Naive thymus-derived CD4-positive, alpha-beta T cell (primary cell): ENCODE measurements at regions not wholly inside any gene's neighbourhood (a gene's known extent, or its start where the extent isn't known, plus 50 kb on each side); places are given as distances from the start of the nearest gene placed in this dataset.

Source experiments
- ATAC-seq: fragments of 150-1000 bp; cut with Tn5 transposase; 2 replicates; pipeline ENCODE4 v1.10.0; 2021; ENCODE audit warnings: mild to moderate bottlenecking, moderate library complexity
- CTCF ChIA-PET: fragments of 350-600 bp; sonication (Branson Sonifier 250); formaldehyde crosslinking; loops from one replicate; lab custom pipeline; 2021; ENCODE audit warnings: antibody characterized with exemption; lab: Charles Lee
- POLR2A ChIA-PET: fragments of 350-600 bp; sonication (Branson Sonifier 250); formaldehyde crosslinking; loops from one replicate; lab custom pipeline; 2021; ENCODE audit warnings: antibody characterized with exemption, inconsistent platforms; lab: Charles Lee
- DNase-seq, 9 donors: peaks; one replicate each; pipeline versions ENCODE4 v3.0.0 to v3.0.0-alpha.2; 2020 to 2022; ENCODE audit warnings: mixed read lengths in 1 of 9
- H3K27ac ChIP-seq: one replicate; pipeline ENCODE4 v1.7.0; 2013; ENCODE audit warnings: mild to moderate bottlenecking, low read depth, low read length, moderate library complexity
- H3K27me3 ChIP-seq, 2 donors: one replicate each; pipeline ENCODE4 v1.7.0; 2013; ENCODE audit warnings: low read length in 2 of 2, mild to moderate bottlenecking in 2 of 2, moderate library complexity in 2 of 2; ENCODE audit not compliant: control insufficient read depth in 2 of 2, insufficient read depth in 2 of 2
- H3K36me3 ChIP-seq, 3 experiments: 1 replicate in 2 of 3; 2 replicates in 1 of 3; pipeline ENCODE4 v1.7.0; 2013; ENCODE audit warnings: low read length in 3 of 3, mild to moderate bottlenecking in 3 of 3, moderate library complexity in 1 of 3; ENCODE audit not compliant: insufficient read depth in 3 of 3, control insufficient read depth in 2 of 3
- H3K4me1 ChIP-seq, 2 donors: one replicate each; pipeline ENCODE4 v1.7.0; 2013; ENCODE audit warnings: low read length in 2 of 2, mild to moderate bottlenecking in 2 of 2, moderate library complexity in 1 of 2; ENCODE audit not compliant: control insufficient read depth in 2 of 2, insufficient read depth in 2 of 2
- H3K4me3 ChIP-seq: 2 replicates; pipeline ENCODE4 v1.7.0; 2013; ENCODE audit warnings: mild to moderate bottlenecking, low read length
- H3K9me3 ChIP-seq, 3 experiments: 1 replicate in 2 of 3; 2 replicates in 1 of 3; pipeline ENCODE4 v1.7.0; 2013; ENCODE audit warnings: low read length in 3 of 3; ENCODE audit not compliant: control insufficient read depth in 2 of 3
- H3K27ac Mint-ChIP-seq, 9 donors: one replicate each; pipeline ENCODE4 v1.8.0; 2020 to 2022; ENCODE audit warnings: mixed read lengths in 9 of 9, mild to moderate bottlenecking in 8 of 9, moderate library complexity in 5 of 9, inconsistent platforms in 2 of 9
- H3K27me3 Mint-ChIP-seq, 5 donors: one replicate each; pipeline ENCODE4 v1.8.0; 2021 to 2022; ENCODE audit warnings: mixed read lengths in 5 of 5, mild to moderate bottlenecking in 1 of 5
- H3K36me3 Mint-ChIP-seq, 5 donors: one replicate each; pipeline ENCODE4 v1.8.0; 2020 to 2022; ENCODE audit warnings: mixed read lengths in 5 of 5, mild to moderate bottlenecking in 3 of 5, inconsistent platforms in 1 of 5
- H3K4me1 Mint-ChIP-seq, 7 donors: one replicate each; pipeline ENCODE4 v1.8.0; 2020 to 2022; ENCODE audit warnings: mixed read lengths in 7 of 7, mild to moderate bottlenecking in 3 of 7, inconsistent platforms in 1 of 7
- H3K4me3 Mint-ChIP-seq, 10 donors: one replicate each; pipeline ENCODE4 v1.8.0; 2020 to 2022; ENCODE audit warnings: mild to moderate bottlenecking in 10 of 10, mixed read lengths in 10 of 10, moderate library complexity in 6 of 10, inconsistent platforms in 2 of 10
- H3K9me3 Mint-ChIP-seq, 11 donors: one replicate each; pipeline ENCODE4 v1.8.0; 2020 to 2022; ENCODE audit warnings: mixed read lengths in 11 of 11, mild to moderate bottlenecking in 4 of 11, inconsistent platforms in 1 of 11, moderate library complexity in 1 of 11
- intact Hi-C, 2 donors: fragments of 100-400 bp; cut with micrococcal nuclease; formaldehyde crosslinking; loops; one replicate each; pipeline ENCODE4 v1.15.1; 2023

DNA sequence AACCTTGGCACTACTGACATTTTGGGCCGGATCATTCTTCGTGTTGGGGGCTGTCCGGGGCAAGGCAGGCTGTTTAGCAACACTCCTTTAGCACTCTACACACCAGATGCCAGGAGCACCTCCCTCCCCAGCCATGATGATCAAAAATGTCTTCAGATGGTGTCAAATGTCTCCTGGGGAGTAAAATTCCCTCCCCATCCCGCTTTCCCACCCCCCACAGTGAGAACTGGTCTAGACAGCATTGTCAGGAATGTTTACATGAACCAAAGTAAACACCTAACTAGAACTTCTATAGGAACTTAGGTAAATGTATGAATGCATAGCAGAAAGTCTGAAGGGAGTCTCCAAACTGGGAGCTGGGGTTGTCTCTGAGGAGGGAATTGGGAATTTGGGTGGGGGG lies 70.0 kb upstream of the TOP1 start:
- Mint-ChIP-seq H3K27me3 (peaks cover 0 to 5% (median 2%) of the 10 kb centered on the region in 5 donors), H3K4me3 (no peak overlapping the region), H3K4me1 (peaks cover 0 to 11% (median 9%) of the 10 kb centered on the region in 7 donors), H3K36me3 (peaks cover 0 to 5% (median 0%) of the 10 kb centered on the region in 5 donors), H3K27ac (no peak overlapping the region), H3K9me3 (peaks cover 0 to 3% (median 0%) of the 10 kb centered on the region in 11 donors)
- POLR2A ChIA-PET = no interaction called here
- Histone ChIP-seq H3K36me3 (no peaks in the 10 kb centered on the region), H3K4me1 (peaks cover 0 to 15% of the 10 kb centered on the region in 2 donors), H3K9me3 (no peaks in the 10 kb centered on the region), H3K27me3 (no peaks in the 10 kb centered on the region), H3K27ac (no peak overlapping the region), H3K4me3 (no peak overlapping the region)
- DNase-seq (no peak), ATAC-seq (no peak)
- CTCF ChIA-PET = no interaction called here
- intact Hi-C loops = no loop called here

DNA sequence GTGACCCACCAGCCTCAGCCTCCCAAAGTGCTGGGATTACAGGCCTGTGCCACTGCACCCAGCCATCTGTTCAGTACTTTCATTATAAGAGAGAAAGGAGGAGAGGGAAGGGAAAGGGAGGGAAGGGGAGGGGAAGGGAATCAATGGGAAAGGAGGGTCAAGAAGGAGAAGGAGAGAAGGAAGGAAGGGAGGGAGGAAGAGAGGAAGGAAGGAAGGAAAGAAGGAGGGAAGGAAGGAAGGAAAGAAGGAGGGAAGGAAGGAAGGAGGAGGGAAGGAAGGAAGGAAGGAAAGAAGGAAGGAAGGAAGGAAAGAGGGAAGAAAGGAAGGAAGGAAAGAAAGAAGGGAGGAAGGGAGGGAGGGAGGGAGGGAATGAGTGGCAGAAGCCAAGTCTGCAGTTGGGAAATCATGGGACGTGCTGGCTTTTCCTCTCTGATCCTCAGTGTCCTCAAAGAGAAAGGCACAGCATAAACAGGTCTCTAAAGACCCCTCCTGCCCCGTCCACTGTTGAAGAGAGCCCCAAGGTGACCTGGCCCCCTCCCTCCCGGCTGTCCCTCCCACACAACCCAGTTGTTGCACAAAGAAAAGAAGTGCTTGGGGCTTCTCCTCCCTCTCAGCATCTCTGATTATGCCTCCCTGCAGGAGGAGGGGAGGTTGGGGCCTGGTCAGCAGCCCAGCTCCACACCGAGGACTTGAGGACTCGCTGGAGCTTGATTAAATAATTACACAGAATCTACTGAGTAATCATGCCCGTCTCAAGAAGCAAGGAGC lies 69.1 kb upstream of the TOP1 start:
- Histone ChIP-seq H3K9me3 (no peaks in the 10 kb centered on the region), H3K27ac (no peak overlapping the region), H3K4me1 (peaks cover 0 to 15% of the 10 kb centered on the region in 2 donors), H3K27me3 (no peaks in the 10 kb centered on the region), H3K36me3 (no peaks in the 10 kb centered on the region), H3K4me3 (no peak overlapping the region)
- ChIA-PET POLR2A (no interaction called here), CTCF (interaction anchor here (0.8 kb wide), 1 partner anchor 32 kb away, joined by 3 read pairs; no protein-coding TSS in a partner anchor)
- Mint-ChIP-seq H3K27me3 (peaks cover 0 to 5% (median 2%) of the 10 kb centered on the region in 5 donors), H3K27ac (no peak overlapping the region), H3K36me3 (peaks cover 0 to under 1% (median 0%) of the 10 kb centered on the region in 5 donors), H3K4me3 (no peak overlapping the region), H3K4me1 (peaks cover 0 to 11% (median 9%) of the 10 kb centered on the region in 7 donors), H3K9me3 (no peaks in the 10 kb centered on the region)
- intact Hi-C loops = loop anchor here (5.0 to 10.0 kb wide), 2 partner anchors 735 to 1072 kb away; no protein-coding TSS in a partner anchor
- DNase-seq = peak in 1 of 9 donors; percentile 8
- no peak for ATAC-seq

DNA sequence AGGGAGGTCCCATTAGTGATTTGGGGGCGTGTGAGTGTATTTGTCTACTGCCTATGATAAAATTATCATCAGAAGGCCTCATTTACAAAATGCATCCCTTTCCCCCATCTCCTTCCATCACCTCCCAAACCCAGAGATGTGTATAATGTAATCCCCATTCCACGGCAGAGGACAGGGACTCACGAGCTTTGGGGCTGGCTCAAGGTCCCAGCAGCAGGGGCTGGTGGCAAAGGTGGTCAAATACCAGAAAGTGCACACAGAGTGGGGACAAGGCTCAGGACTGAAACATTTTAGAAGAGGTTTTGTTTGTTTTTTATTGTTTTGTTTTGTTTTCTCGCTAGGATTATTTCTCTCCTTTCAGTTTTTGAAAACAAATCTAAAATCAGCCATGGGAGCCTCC lies 68.5 kb upstream of the TOP1 start:
- H3K36me3 ChIP-seq = no peaks in the 10 kb centered on the region
- intact Hi-C loops = loop anchor here (5.0 to 10.0 kb wide), 2 partner anchors 735 to 1073 kb away; no protein-coding TSS in a partner anchor
- Mint-ChIP-seq H3K4me3 (no peak overlapping the region), H3K9me3 (no peaks in the 10 kb centered on the region), H3K27me3 (peaks cover 0 to 5% (median 0%) of the 10 kb centered on the region in 5 donors), H3K36me3 (no peaks in the 10 kb centered on the region), H3K4me1 (peaks cover 0 to 11% (median 9%) of the 10 kb centered on the region in 7 donors), H3K27ac (no peak overlapping the region)
- ATAC-seq = no peak
- DNase-seq = peak in 1 of 9 donors; percentile 3
- CTCF ChIA-PET = interaction anchor here (0.8 kb wide), 1 partner anchor 31 kb away, joined by 3 read pairs; no protein-coding TSS in a partner anchor
- POLR2A ChIA-PET = no interaction called here
- H3K4me3 ChIP-seq = no peak overlapping the region
- peaks cover 0 to 15% of the 10 kb centered on the region in 2 donors for H3K4me1 ChIP-seq
- H3K27me3 ChIP-seq = no peaks in the 10 kb centered on the region
- no peaks in the 10 kb centered on the region for H3K9me3 ChIP-seq
- no peak overlapping the region for H3K27ac ChIP-seq

DNA sequence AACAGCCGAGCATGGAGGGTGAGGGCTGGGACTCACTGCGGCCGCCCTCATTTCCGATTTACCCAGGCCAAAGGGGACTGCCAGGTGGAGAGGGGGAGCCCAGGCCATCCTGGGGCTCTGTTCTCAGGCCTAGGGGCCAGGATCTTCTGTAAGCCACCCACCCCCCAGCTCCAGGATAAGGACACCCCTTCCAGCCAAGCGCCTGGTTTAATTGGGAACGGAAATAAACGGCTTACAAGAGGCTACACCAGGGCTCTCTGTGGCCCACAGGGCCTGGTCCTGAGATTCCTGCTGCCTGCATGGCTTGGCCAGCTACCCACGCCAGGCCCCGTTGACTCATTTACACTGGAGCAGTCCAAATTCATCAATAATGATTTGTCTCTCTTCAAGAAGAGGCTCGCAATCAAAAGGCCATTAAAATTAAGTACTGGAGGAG lies 68.1 kb upstream of the TOP1 start:
- H3K4me3 ChIP-seq = no peak overlapping the region
- Mint-ChIP-seq H3K9me3 (no peaks in the 10 kb centered on the region), H3K36me3 (no peaks in the 10 kb centered on the region), H3K4me3 (no peak overlapping the region), H3K27ac (no peak overlapping the region), H3K27me3 (peaks cover 0 to 5% (median 0%) of the 10 kb centered on the region in 5 donors), H3K4me1 (peaks cover 0 to 11% (median 9%) of the 10 kb centered on the region in 7 donors)
- DNase-seq (peak in 1 of 9 donors; percentile 15), ATAC-seq (no peak)
- H3K9me3 ChIP-seq = no peaks in the 10 kb centered on the region
- ChIA-PET POLR2A (no interaction called here), CTCF (interaction anchor here (0.8 kb wide), 1 partner anchor 31 kb away, joined by 3 read pairs; no protein-coding TSS in a partner anchor)
- intact Hi-C loops = loop anchor here (5.0 to 10.0 kb wide), 2 partner anchors 734 to 1073 kb away; no protein-coding TSS in a partner anchor
- H3K27me3 ChIP-seq = no peaks in the 10 kb centered on the region
- no peaks in the 10 kb centered on the region for H3K36me3 ChIP-seq
- no peak overlapping the region for H3K27ac ChIP-seq
- peaks cover 0 to 15% of the 10 kb centered on the region in 2 donors for H3K4me1 ChIP-seq

DNA sequence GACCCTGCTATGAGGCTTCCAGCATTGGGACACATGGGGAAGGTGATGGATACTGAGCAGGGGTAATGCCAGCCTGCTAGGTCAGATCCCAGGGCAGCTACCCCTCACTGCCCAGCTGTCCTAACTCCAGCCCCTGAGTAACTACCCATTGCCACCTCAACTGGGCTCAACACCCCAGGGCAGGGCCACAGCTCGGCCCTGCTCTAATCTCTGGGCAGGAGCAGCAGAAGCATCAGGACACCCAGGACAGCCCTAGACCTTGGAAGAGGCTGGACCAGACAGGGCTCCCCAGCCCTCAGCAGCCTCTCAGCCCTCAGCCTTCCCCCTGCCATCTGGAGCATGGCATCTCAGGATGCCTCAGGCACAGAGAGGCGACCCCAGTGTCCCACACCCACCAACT lies 67.4 kb upstream of the TOP1 start:
- intact Hi-C loops = loop anchor here (5.0 to 10.0 kb wide), 2 partner anchors 734 to 1074 kb away; no protein-coding TSS in a partner anchor

DNA sequence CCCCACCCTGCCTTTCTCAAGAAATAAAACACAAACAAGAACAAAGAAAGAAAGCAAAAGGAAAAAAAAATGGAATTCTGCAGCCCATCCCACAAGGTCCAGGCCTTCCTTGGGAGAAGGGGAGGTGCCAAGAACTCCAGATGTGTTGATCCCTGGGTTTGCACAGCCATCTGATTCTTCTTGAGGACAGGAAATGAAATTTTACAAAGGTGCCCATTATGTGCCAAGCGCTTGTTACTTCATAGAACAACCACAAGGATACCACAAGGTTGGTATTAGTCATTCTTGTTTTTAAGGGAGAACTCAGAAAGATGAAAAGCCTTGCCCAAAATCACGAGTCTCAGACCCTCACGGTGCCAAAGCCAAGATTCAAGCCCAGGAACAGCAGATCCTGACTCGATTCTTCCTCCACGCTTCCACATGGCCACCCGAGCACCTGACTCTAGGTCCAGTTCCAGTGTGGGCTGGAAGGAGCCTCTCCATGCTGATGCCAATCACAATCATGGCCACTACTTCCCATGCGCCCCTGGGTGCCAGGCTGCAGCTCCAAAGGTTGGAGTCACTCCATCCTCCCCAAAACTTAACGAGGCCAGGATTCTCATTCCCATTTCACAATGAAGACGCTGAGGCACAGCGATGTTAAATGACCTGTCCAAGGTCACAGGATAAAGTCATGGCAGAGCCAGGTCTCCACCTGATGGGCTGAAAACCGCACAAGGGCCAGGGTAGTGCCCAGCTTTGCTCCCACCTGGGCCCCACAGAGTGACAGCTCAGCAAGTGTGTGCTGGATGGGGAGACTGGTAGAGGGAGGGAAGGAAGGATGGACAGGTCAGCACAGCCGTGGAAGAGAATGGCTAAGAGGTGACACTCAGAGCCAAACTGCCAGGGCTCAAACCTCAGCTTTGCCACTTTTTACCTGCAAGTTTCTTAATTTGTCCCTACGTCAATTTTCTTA lies 66.7 kb upstream of the TOP1 start:
- H3K36me3 ChIP-seq = no peaks in the 10 kb centered on the region
- Mint-ChIP-seq H3K36me3 (no peaks in the 10 kb centered on the region), H3K27ac (peak overlapping the region in 2 of 9 donors; percentile 7 to 26), H3K4me3 (peak overlapping the region in 1 of 10 donors; percentile 45), H3K27me3 (peaks cover 0 to 5% (median 0%) of the 10 kb centered on the region in 5 donors), H3K9me3 (no peaks in the 10 kb centered on the region), H3K4me1 (peaks cover 0 to 11% (median 9%) of the 10 kb centered on the region in 7 donors)
- no peaks in the 10 kb centered on the region for H3K9me3 ChIP-seq
- ChIA-PET CTCF (interaction anchor here (0.5 to 1.5 kb wide), 6 partner anchors 9 to 687 kb away, joined by 3 to 6 read pairs (median 4); no protein-coding TSS in a partner anchor), POLR2A (no interaction called here)
- H3K27me3 ChIP-seq = no peaks in the 10 kb centered on the region
- peak; percentile 29 for ATAC-seq
- no peak overlapping the region for H3K4me3 ChIP-seq
- intact Hi-C loops = loop anchor here (2.0 to 10.0 kb wide), 3 partner anchors 733 to 1697 kb away; no protein-coding TSS in a partner anchor
- DNase-seq = peak in 1 of 9 donors; percentile 15
- H3K27ac ChIP-seq = no peak overlapping the region
- peaks cover 0 to 15% of the 10 kb centered on the region in 2 donors for H3K4me1 ChIP-seq

More for the DNA sequence above, 67.4 kb upstream of the TOP1 start:
- Mint-ChIP-seq H3K4me3 (no peak overlapping the region), H3K27ac (no peak overlapping the region), H3K36me3 (no peaks in the 10 kb centered on the region), H3K9me3 (no peaks in the 10 kb centered on the region), H3K27me3 (peaks cover 0 to 5% (median 0%) of the 10 kb centered on the region in 5 donors), H3K4me1 (peaks cover 0 to 11% (median 9%) of the 10 kb centered on the region in 7 donors)
- ATAC-seq (no peak), DNase-seq (no peak)
- H3K4me3 ChIP-seq = no peak overlapping the region
- CTCF ChIA-PET = no interaction called here
- no peaks in the 10 kb centered on the region for H3K9me3 ChIP-seq
- H3K4me1 ChIP-seq = peaks cover 0 to 15% of the 10 kb centered on the region in 2 donors
- H3K36me3 ChIP-seq = no peaks in the 10 kb centered on the region
- H3K27ac ChIP-seq = no peak overlapping the region
- POLR2A ChIA-PET = no interaction called here
- no peaks in the 10 kb centered on the region for H3K27me3 ChIP-seq
